Right lobe of liver (tissue), 6 donors: ENCODE measurements at regions not wholly inside any gene's neighbourhood (a gene's known extent, or its start where the extent isn't known, plus 50 kb on each side); places are given as distances from the start of the nearest gene placed in this dataset.

ENCODE experiments used
- ATAC-seq, 4 donors: fragments of 200-7000 bp; cut with Tn5 transposase; one replicate each; pipeline ENCODE4 v1.9.1; 2020; ENCODE audit warnings: mild to moderate bottlenecking in 4 of 4, moderate library complexity in 4 of 4
- DNase-seq, 3 donors: peaks; one replicate each; pipeline ENCODE4 v3.0.0-alpha.2; 2020
- H3K27ac ChIP-seq, 3 donors: fragments of 200-600 bp; one replicate each; pipeline ENCODE4 v1.8.0; 2022
- H3K27me3 ChIP-seq, 2 donors: fragments of 200-600 bp; one replicate each; pipeline ENCODE4 v1.8.0; 2022
- H3K36me3 ChIP-seq, 4 donors: fragments of 200-600 bp; sonication (generic) in 1 of 4; one replicate each; pipeline versions ENCODE4 v1.5.1 to v1.8.0; 2017 to 2022; ENCODE audit warnings: control low read depth in 1 of 4
- H3K4me1 ChIP-seq, 4 donors: fragments of 200-600 bp; sonication (generic) in 1 of 4; one replicate each; pipeline versions ENCODE4 v1.5.1 to v1.8.0; 2017 to 2022; ENCODE audit warnings: control low read depth in 1 of 4
- H3K4me3 ChIP-seq, 3 donors: fragments of 200-600 bp; one replicate each; pipeline ENCODE4 v1.8.0; 2022
- H3K9me3 ChIP-seq, 4 donors: fragments of 200-600 bp; sonication (generic) in 1 of 4; one replicate each; pipeline versions ENCODE4 v1.5.1 to v1.8.0; 2017 to 2022; ENCODE audit warnings: control low read depth in 1 of 4
- CTCF ChIP-seq, 4 donors: fragments of 200-600 bp in 3 of 4; fragments of 450-650 bp in 1 of 4; IDR thresholded peaks; one replicate each; pipeline versions ENCODE4 v1.5.1 to v1.8.0; 2016 to 2022; ENCODE audit warnings: antibody characterized with exemption in 4 of 4, mild to moderate bottlenecking in 2 of 4
- POLR2A ChIP-seq: fragments of 450-650 bp; IDR thresholded peaks from one replicate; pipeline ENCODE4 v1.6.1; 2017; ENCODE audit warnings: antibody characterized with exemption, mild to moderate bottlenecking
- WGBS: methylation state at CpG from one replicate; pipeline ENCODE4 v1.1.6; 2018; ENCODE audit warnings: low coverage, low lambda C conversion rate; ENCODE audit not compliant: insufficient coverage; ENCODE audit errors: missing lambda C conversion rate; 5-methylcytosine and 5-hydroxymethylcytosine counted together
- intact Hi-C, 2 donors: fragments of 100-400 bp; cut with DNase I; formaldehyde crosslinking; loops; one replicate each; pipeline versions ENCODE4 v1.11.2 to v1.14.1; 2022
- donor health status: DM: no; HTN: yes; CAD: no.
- donor health status: DM: no; HTN: no; CAD: no.
- donor health status: DM: no; HTN: no; CAD: no.
- donor health status: DM: no; HTN: yes; CAD: no.
- donor health status: DM: no; HTN: yes; CAD: no.

- no peaks in the 10 kb centered on the region for H3K9me3 ChIP-seq
- no peaks in the 10 kb centered on the region for H3K36me3 ChIP-seq
- no peak for ATAC-seq
- H3K27ac ChIP-seq, result no peak overlapping the region
- H3K4me1 ChIP-seq, result peaks cover 0 to 29% (median 10%) of the 10 kb centered on the region in 4 donors
- H3K27me3 ChIP-seq, result no peaks in the 10 kb centered on the region
- 89% methylated on average over 7 of the region's 9 CpGs for WGBS
- DNase-seq, result no peak
- TF ChIP-seq POLR2A (no peak), CTCF (IDR thresholded peaks at IDR 0.05) (no peak)
- intact Hi-C loops, result no loop called here
- H3K4me3 ChIP-seq, result no peak overlapping the region
Measured at GRCh38 chr12:46919666-46920400, 94.0 kb upstream of the SLC38A4 start.

GRCh38 chr12:46920499-46920898 lies 94.7 kb upstream of the SLC38A4 start:
- WGBS, result 93% methylated on average over 1 of the region's 1 CpG
- intact Hi-C loops, result no loop called here
- DNase-seq, result no peak

GRCh38 chr12:46921048-46921763 lies 95.4 kb upstream of the SLC38A4 start:
- Histone ChIP-seq H3K27me3 (no peaks in the 10 kb centered on the region), H3K36me3 (no peaks in the 10 kb centered on the region), H3K9me3 (no peaks in the 10 kb centered on the region), H3K4me3 (no peak overlapping the region), H3K4me1 (peaks cover 0 to 29% (median 10%) of the 10 kb centered on the region in 4 donors), H3K27ac (peak overlapping the region; percentile 42 to 88 (median 81))
- ATAC-seq, result peak; percentile 57 to 88 (median 74)
- TF ChIP-seq POLR2A, result no peak
- no peak for TF ChIP-seq CTCF (IDR thresholded peaks at IDR 0.05)
- WGBS, result 44% methylated on average over 2 of the region's 3 CpGs
- intact Hi-C loops, result no loop called here
- DNase-seq, result no peak

More at GRCh38 chr12:46920499-46920898, 94.7 kb upstream of the SLC38A4 start:
- H3K27me3 ChIP-seq, result no peaks in the 10 kb centered on the region
- ATAC-seq, result no peak
- H3K4me3 ChIP-seq, result no peak overlapping the region
- no peak for TF ChIP-seq POLR2A
- TF ChIP-seq CTCF (IDR thresholded peaks at IDR 0.05), result no peak
- peak overlapping the region in 2 of 3 donors; percentile 81 to 88 for H3K27ac ChIP-seq
- peaks cover 0 to 29% (median 10%) of the 10 kb centered on the region in 4 donors for H3K4me1 ChIP-seq
- H3K9me3 ChIP-seq, result no peaks in the 10 kb centered on the region
- H3K36me3 ChIP-seq, result no peaks in the 10 kb centered on the region

- H3K9me3 ChIP-seq, result no peaks in the 10 kb centered on the region
- peak overlapping the region; percentile 42 to 88 (median 81) for H3K27ac ChIP-seq
- H3K27me3 ChIP-seq, result no peaks in the 10 kb centered on the region
- 11% methylated on average over 1 of the region's 1 CpG for WGBS
- DNase-seq (no peak), ATAC-seq (peak; percentile 82 to 94 (median 84))
- intact Hi-C loops, result no loop called here
- no peak overlapping the region for H3K4me3 ChIP-seq
- H3K36me3 ChIP-seq, result no peaks in the 10 kb centered on the region
- peaks cover 0 to 29% (median 10%) of the 10 kb centered on the region in 4 donors for H3K4me1 ChIP-seq
- TF ChIP-seq CTCF (IDR thresholded peaks at IDR 0.05) (no peak), POLR2A (no peak)
Measured at GRCh38 chr12:46921764-46922133, 96.0 kb upstream of the SLC38A4 start.
